ENCODE measurements at regions not wholly inside any gene's neighbourhood (a gene's known extent, or its start where the extent isn't known, plus 50 kb on each side); places are given as distances from the start of the nearest gene placed in this dataset.
A peak's percentile ranks its signal among the peaks of the same experiment; 100 is the strongest.
"Not testable (repeated sequence)": the region's sequence is repeated elsewhere in the genome, so short reads cannot be mapped to it uniquely, and the experiment has no call there.

DNA sequence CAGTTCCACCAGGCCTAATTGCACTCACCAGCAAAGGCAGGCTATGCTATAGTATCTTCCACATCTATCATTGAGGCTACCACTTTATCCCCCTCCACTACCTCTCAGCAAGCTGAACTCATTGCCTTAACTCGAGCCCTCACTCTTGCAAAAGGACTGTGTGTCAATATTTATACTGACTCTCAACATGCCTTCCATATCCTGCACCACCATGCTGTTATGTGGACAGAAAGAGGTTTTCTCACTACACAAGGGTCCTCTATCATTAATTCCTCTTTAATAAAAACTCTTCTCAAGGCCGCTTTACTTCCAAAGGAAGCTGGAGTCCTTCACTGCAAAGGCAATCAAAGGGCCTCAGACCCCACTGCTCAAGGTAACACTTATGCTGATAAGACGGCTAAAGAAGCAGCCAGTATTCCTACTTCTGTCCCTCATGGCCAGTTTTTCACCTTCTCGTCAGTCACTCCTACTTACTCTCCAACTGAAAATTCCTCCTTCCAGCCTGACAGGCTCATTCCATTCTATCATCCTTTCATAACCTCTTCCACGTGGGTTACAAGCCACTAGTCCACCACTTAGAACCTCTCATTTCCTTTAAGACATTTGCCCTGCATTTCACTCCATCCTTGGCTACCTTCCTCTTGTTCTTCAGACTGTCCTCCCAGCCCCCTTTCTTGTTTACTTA lies 1110.9 kb upstream of the TMEM132C start:
- DNase-seq (ENCODE audit: low read depth in 2 of 2), result not testable (repeated sequence)

DNA sequence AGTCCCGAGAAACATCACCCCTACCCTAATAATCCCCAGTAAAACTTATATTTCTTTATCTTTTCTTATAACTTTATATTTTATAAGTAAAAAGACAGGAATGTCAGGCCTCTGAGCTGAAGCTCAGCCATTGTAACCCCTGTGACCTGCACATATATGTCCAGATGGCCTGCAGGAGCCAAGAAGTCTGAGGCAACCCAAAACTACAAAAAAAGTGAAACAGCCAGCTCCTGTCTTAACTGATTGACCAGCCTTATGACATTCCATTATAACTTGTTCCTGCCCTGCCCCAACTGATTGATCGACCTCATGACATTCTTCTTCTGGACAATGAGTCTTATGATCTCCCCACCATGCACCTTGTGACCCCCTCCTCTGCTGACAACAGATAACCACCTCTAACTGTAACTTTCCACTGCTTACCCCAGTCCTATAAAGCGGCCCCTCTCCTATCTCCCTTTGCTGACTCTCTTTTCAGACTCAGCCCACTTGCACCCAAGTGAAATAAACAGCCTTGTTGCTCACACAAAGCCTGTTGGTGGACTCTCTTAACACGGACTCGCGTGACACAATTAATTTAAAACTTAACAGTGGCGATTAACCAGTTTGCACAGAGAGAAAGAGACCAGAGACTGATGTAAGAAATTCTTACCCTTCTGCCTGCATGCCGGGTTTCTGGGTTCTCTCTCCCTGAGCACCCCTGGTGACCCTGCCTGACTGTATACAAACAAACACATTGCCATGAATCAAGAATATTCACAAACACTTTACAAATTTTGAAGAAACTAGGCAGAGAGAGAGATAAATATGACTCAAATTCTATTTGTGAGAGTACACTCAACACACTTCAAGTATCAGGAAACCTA lies 1109.2 kb upstream of the TMEM132C start:
- DNase-seq (ENCODE audit: low read depth in 2 of 2), result not testable (repeated sequence)

DNA sequence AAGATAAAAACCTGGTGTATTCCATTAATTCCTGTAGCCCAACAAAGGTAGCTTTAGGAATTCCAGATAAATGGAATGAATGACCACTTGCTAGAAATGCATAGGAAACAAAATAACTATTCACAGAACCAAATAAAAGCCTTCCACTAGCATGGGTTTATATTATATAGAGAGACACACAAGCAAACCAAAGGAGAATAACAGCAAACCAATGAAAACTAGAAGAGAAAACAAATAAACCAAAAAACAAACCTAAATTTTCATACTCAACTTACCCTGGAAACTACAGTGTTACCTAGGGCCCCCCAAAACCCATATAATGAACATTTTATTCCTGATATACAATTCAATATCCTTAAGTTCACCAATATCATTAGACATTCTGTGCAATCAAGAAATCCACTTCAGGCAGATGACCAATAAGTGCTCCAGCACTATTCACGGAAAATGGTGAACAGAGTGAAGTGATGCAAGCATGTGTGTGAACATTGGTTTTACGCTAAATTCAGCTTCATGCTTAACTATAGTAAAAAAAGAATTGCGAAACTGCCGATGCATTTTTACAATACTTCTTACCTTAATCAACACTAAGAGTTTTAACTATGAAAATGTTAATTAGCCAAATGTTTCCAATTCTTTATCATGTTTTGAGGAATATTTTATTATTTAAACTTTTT lies 1108.4 kb upstream of the TMEM132C start:
- no peak for DNase-seq (ENCODE audit: low read depth in 2 of 2)

DNA sequence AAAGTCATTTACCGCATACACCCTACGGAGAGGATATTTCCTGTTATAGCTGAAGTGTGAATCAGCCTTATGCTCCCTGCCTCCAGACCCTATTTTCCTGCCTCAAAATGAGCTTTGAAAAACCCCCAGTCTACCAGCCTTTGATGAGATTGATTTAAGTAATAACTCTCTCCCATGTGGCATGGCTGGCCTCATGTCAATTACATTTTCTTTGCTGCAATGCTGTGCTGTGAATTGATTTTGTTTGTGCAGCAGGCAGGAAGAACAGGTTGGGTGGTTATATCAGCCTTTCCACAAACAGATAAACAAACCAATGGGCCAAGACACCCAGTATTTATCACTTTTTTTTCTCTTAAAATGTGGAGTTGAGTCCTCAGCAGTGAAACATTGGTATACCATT lies 1105.5 kb upstream of the TMEM132C start:
- no peak for DNase-seq (ENCODE audit: low read depth in 2 of 2)

DNA sequence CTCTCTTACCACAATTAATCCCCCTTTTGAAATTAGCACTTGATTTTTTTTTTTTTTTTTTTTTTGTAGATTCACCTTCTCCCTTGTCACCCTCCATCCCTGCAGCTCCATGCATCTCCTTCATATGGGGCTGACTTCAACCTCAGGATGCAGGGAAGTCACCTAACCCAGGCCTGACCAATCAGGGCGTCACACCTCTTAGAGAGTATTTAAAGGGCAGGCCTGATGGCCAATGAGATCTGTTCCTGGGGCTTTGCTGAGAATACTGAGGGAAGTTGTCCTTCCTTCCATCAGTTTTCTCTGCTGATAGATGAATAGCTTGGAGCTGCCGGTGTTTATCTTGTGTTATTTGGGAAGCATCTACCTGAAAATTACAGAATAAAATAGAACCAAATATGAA lies 1104.7 kb upstream of the TMEM132C start:
- no peak for DNase-seq (ENCODE audit: low read depth in 2 of 2)

DNA sequence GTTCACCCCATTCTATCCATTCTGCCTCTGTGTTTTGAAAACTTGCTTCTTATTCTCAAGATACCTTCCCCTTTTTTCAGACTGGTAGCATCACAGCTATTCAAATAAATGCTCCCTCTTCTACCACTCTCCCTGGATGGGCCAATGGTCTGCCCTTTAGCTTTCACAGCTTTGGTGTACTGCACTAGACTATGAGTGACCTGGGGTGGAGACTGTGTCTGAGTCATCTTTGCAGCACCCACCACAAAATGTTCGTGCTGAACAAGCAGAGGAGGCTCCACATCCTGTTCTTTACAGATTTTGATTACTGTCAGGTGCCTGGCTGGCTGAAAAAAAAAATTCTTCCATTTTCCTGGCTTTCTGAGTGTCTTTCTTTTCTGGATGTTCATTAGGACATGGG lies 1104.1 kb upstream of the TMEM132C start:
- DNase-seq (ENCODE audit: low read depth in 2 of 2), result peak; percentile 1 to 19

DNA sequence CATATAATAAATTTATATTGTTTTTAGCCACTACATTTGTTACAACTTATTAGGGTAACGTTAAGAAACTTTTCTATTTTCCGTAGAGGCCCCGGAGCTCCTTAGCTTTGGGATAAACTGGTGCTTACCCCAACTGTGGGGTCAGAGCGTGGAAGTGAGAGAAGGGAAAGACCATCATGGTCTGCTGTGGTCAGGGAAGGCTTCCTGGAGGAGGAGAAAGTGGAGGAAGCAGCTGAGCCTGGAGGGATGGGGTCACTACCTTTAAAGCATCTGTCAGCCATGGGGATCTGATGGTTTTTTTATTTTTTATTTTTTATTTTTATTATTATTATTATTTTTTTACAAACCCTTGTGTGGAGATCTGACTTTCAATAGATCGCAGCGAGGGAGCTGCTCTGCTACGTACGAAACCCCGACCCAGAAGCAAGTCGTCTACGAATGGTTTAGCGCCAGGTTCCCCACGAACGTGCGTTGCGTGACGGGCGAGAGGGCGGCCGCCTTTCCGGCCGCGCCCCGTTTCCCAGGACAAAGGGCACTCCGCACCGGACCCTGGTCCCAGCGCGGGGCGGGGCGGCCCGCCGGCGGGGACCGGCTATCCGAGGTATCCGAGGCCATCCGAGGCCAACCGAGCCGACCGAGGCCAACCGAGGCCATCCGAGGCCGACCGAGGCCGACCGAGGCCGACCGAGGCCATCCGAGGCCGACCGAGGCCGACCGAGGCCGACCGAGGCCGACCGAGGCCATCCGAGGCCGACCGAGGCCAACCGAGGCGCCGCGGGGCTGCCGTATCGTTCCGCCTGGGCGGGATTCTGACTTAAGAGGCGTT lies 1101.2 kb upstream of the TMEM132C start:
- peak; percentile 60 to 63 for DNase-seq (ENCODE audit: low read depth in 2 of 2)

DNA sequence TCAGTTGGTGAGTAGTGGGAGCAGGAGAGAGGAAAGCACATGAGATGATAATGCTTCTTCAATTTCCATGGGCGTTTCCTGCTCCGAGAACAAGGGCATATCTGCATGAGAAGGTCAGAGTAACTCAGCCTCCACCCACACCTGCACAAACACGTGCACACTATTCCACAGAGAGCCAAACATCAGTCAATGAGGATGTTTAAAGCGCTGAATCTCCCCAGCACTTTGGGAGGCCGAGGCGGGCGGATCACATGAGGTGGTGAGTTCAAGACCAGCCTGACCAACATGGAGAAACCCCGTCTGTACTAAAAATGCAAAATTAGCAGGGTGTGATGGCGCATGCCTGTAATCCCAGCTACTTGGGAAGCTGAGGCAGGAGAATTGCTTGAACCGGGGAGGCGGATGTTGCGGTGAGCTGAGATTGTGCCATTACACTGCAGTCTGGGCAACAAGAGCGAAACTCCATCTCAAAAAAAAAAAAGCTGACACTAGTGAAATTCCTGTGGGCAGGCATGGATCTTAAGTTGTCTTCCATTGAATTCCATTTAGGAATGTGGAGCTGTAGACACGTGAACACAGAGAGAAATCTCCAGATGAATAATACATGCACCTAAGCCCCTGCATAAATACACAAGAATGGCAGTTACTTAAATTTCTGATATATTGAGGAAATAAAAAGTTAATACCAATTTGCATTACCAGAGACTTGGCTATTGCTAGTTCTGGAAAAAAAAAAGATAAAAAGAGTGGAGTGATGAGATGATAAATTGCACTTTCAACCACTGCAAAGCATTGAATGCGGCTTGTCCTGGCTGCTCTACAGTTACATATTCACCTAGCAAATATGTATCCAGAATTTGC lies 1097.4 kb upstream of the TMEM132C start:
- no peak for DNase-seq (ENCODE audit: low read depth in 2 of 2)

DNA sequence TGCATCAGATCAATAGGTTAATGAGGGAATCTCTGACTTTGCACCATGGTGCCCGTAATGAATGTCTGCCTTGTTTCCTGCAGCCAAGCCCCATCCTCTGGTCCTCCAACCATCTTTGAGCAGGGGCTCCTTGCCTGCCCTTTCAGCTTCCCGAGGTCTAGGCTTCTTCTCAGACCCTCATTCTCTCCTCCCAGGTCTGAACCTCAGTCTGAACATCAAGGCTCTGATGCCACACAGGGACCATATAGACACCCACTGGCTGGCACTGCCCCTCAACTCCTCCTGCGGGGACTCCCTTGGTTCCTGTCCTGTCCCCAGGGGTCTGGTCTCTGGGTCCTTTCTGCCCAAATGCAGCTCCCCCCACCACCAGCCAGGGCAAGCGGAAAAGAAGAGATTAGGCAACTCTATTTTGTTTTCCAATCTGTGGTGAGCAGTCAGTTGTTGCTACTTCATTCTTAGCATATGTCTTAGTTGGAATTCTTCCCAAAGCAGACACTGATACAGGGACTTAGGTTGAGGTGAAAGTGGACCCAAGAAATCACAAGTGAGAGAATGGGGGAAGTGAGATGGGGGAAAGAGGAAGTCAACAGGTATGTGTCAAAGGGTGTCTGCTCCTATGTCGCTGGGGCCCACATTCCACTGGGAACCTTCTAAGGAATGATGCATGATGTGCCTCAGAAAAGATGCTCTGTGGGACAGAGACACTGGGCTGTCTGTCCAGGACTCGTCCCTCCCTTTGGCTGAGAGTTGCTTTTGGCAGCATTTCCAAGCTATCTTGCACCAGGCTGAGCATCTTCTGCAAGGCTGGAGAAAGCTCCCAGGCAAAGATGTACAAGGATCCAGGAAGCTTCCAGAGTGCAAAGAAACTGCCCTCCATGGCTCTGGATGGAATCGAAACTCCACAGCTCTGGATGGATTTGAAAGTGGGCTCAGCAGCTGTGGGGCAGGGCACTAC lies 1096.5 kb upstream of the TMEM132C start:
- DNase-seq (ENCODE audit: low read depth in 2 of 2), result no peak

DNA sequence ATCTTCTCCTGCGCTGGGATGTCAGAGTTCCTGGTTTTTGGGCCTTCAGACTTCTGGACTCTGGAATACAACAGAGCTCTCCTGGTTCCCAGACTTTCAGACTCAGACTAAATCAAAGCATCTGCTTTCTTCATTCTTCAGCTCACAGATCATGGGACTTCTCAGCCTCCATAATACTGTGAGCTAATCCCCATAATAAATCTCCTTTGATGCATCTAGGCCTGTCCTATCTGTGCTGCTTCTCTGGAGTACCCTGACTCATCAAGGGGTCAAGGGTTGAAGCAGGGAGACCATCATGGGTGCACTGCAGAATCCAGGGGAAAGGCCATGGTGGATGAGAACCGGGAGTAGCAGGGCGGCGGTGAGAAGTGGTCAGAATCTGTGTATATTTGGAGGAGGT lies 1094.1 kb upstream of the TMEM132C start:
- no peak for DNase-seq (ENCODE audit: low read depth in 2 of 2)

DNA sequence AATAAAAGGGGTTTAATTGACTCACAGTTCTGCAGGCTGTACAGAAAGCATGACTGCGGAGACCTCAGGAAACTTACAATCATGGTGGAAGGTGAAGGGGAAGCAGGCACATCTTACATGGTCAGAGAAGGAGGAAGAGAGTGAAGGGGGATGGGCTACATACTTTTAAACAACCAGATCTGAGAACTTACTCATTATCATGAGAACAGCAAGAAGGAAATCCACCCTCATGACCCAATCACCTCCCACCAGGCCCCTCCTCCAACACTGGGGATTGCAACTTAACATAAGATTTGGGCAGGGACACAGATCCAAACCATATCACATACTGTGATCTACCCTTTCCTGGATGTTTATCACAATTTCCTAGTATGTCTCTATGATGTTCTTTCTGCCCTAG lies 1093.0 kb upstream of the TMEM132C start:
- DNase-seq (ENCODE audit: low read depth in 2 of 2), result not testable (repeated sequence)

DNA sequence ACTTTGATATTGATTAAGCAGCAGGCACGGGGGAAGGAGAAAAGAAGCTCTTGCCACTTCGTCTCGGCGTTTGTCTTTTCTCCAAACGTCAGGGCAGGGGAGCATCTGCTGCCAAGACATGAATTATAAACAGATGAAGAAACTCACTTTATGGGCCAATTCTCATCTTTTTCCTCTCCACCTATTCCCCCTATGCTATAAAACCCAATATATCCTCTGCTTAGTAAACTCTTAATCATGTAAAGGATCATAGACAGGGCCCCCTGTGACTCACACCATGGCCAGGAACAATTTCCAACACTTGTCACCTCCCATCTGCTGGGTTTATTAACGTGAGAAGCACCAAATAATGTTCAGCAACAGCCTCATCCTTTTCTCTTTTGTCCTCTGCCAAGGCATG lies 1092.1 kb upstream of the TMEM132C start:
- no peak for DNase-seq (ENCODE audit: low read depth in 2 of 2)

DNA sequence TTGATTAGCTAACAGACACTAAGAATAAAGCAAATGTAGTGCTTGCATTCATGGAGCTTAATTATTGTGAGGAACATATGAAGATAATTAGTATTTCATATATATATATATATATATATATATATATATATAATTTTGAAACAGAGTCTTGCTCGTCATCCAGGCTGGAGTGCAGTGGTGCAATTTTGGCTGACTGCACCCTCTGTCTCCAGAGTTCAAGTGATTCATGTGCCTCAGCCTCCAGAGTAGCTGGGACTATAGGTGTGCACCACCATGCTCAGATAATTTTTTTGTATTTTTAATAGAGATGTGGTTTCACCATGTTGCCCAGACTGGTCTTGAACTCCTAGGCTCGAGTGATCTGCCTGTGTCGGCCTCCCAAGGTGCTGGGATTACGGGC lies 1091.6 kb upstream of the TMEM132C start:
- no peak for DNase-seq (ENCODE audit: low read depth in 2 of 2)

DNA sequence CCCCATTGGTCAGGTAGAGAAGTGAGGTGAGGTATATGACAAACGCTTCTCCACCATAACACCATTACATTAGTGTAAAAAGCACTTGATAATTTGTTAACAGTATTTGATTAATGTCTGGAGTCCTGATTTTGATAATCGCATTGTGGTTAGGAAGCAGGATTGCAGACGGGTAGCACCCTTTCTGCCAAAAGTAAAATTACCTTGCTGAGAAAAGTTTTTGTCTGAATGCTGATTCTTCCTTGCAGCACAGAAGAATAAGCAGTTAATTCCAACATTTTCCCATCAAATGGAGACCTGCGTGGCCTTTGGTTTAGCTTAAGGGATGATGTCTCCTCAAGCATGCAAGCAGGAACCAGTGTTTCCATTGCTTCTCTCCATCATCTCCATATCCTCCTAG lies 1090.2 kb upstream of the TMEM132C start:
- no peak for DNase-seq (ENCODE audit: low read depth in 2 of 2)

DNA sequence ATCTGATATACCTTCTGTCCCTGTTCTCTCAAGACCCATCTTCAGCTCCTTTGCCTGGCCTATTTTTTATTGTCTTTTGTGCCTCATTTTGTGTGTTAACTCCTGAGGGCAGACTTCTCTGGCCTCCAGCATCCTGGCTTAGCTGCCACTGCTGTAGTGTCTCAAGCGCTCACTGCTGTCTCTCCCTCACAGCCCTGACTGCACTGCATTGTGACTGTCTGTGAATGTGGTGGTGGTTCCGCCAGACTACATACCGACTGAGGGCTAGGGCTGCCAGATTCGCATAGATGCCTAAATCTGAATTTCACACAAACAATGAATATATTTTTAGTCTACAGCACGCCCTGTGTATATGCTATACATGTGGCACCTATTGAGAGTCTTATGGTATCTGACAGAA lies 1088.9 kb upstream of the TMEM132C start:
- DNase-seq (ENCODE audit: low read depth in 2 of 2), result no peak

DNA sequence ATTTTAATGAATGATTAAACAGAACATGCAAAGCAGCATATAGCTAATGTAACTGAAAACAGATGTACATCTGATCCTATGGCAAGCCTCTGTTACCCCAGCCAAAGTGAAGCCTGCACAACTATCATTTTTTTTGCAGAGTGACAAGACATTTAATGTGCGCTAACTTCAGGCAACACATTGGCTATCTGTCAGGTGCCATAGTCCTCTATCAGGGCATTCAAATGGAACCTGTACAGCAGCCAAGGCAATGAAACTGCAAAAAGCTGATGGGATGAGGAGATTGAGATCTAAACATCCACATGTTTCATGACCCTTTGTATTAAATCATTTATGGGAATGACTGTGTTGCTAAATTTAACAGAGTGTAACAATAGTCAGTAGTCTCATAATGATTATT lies 1088.5 kb upstream of the TMEM132C start:
- no peak for DNase-seq (ENCODE audit: low read depth in 2 of 2)

DNA sequence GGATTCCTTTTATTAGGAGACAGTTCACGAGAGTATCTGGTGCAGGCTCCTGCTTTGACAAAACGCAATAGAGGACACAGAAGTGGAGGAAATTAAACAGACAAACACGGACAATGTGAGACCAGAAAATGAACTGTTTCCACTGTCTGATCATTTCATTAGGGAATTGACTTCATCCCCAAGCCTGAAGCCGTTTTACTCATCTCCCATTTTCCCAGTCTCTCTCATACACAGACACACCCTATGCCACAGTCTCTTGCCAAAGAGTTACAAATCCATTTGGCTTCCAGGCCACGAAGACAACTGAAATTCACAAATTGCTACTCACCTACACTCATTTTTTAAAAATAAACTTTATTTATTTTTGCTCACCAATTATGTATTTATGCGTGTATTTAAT lies 1087.8 kb upstream of the TMEM132C start:
- DNase-seq (ENCODE audit: low read depth in 2 of 2), result no peak

DNA sequence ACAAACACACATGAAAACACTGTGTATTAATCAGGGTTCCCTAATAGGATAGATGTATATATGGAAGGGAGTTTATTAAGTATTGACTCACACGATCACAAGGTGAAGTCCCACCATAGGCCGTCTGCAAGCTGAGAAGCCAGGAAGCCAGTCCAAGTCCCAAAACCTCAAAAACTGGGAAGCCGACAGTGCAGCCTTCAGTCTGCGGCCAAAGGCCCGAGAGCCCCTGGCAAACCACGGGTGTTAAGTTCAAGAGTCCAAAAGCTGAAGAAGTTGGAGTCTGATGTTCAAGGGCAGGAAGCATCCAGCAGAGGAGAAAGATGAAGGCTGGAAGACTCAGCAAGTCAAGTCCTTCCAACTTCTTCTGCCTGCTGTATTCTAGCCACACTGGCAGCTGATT lies 1085.0 kb upstream of the TMEM132C start:
- no peak for DNase-seq (ENCODE audit: low read depth in 2 of 2)

DNA sequence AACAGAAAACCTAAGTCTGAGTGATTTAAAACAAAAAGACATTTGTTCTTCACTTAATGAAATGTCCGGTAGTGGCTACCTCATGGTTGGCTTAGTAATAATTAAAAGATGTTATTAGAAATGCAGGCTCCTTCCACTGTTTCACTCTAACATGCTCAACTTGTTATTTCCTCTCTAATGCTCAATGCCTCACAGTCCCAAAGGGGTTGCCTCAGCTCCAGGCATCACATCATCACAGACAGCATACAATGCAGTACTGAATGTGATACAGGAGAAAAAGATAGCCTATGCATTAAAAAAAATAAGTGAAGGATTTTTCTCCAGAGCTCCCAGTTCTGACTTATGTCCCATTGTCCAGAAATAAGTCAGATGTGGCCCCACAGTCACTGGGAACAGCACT lies 1077.0 kb upstream of the TMEM132C start:
- no peak for DNase-seq (ENCODE audit: low read depth in 2 of 2)

DNA sequence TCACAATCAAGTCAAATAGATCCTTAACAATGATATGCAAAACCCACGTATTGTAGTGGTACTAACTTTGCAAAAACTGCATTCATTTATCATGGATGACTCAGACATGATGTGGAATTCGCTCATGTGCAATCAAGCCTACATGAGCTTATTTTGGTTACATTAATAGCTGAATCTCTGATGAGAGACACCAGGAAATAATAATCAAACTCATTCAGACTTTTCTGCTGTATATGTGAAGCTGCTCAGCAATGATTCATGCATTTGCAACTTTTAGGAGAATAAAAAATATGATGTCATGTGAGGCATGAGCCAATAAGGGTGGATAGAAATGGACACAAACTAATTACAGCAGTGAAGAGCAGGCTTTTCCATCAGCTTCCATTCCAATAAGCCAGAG lies 1075.8 kb upstream of the TMEM132C start:
- DNase-seq (ENCODE audit: low read depth in 2 of 2), result no peak
